Amniotic stem cell (primary cell): ENCODE measurements at regions not wholly inside any gene's neighbourhood (a gene's known extent, or its start where the extent isn't known, plus 50 kb on each side); places are given as distances from the start of the nearest gene placed in this dataset.
"Not testable (repeated sequence)": the region's sequence is repeated elsewhere in the genome, so short reads cannot be mapped to it uniquely, and the experiment has no call there.

Experiments used
- DNase-seq: peaks from one replicate; lab custom pipeline; 2025; lab: John Stamatoyannopoulos, UW

DNA sequence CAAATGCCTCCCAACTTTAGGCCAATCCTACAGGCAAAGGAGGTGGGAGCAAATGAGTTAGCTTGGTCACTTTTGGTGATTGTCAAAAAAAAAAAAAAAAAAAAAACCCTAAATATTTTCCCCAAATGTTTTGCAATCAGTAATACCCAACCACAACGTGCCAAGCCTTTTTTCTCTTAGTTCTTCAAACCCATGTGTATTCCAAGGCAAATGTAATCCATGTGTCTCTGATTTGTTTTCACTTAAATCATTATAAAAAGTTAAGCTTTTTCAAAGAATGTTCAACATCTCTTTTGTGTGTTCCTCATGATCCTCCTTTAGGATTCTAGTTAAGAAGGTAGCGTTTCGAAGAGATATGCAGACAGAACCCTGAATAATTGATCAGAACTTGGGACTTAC is 328.4 kb downstream of the PAPSS1 start:
- no peak for DNase-seq

DNA sequence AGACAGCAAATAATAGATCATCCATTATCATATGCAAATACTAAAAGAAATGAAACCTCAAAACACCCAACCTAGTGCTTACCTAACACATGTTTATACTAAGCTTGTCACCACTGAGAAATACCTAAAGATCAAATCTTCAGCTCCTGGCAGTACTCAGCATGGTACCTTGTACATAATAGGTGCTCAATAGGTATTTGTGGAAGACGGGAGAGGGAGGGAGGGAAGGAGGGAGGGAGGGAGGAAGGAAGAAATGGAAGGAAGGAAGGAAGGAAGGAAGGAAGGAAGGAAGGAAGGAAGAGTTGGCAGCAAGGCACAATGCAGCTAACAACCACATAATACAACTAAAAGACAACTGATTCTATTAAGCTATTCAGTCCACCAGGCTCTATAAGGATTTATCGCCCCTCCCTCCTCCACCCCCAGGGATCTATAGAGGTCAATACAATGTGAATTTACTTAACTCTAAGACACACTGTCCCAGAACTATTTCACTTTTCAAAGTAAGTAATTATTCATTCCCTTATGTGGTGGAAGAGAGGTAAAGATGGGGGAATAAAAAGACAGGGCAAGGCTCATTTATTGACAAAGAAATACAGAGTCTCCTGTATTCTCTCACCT is 328.9 kb downstream of the PAPSS1 start:
- DNase-seq = no peak

DNA sequence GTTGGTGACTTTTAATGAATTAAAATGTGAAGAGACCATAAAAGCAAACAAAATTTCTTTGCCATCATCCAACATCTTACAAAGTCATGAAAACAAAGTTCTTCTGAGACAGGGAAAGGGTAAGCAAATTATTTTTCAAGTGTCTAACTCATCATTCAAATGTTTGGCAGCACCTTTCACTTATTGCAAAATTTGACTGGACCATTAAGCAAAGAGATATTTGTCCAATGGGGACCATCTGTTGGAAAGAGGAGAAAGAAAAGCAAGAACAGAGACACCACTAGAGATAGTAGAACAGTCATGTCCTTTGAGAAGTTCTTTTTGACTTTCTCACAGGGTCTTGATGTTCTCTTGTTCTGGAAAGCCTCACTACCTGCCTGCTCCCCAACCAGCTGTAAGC is 330.1 kb downstream of the PAPSS1 start:
- DNase-seq = no peak

DNA sequence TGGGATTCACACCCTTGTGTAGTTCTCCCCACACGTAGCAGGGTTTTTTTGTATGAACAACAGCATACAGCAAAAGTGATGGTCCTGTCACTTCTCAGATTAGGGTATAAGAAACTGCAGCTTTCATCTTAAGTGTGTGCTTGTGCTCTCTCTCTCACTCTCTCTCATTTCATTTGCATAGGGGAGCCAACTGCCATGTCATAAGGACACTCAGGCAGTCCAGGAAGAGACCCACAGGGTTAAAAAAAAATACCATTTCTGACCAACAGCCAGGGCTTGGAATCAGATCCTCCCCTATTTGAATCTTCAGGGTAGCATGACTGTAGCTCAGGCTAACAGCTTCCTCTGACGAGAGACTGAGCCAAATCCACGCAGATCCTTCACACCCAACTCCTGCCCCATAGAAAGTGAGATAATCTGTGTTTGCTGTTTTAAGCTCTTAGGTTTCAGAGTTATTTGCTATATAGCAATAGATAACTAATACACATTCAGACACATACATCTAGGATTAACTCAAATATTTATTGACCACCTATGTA is 331.2 kb downstream of the PAPSS1 start:
- DNase-seq = no peak

DNA sequence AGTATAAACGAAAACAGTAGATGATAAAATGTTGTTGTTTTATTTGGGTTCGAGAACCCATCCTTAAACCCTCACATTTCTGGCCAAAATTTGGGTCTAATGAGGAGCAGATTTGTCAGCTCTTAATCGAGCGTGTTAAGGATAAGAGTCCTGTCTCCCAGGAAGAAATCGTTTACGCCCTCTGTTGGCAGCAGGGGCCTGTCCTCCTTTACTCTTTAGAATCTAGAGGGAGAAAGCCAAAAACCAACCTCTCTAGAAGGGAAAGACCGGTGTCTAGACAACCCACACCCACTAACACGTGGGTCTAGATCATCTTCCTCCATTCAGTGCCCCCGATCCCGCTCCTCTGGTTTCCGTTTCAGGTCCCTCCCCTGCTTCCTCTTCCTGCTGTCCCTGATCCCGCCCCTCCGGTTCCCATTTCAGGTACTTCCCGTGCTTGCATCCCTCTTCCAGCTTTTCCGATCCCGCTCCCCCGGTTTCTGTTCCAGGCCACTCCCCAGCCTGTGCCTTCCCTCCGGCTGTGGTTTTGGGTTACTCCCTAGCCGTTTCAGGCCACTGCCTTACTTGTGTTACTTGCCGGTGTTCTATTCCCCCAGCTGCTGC is 339.1 kb downstream of the PAPSS1 start:
- no peak for DNase-seq

DNA sequence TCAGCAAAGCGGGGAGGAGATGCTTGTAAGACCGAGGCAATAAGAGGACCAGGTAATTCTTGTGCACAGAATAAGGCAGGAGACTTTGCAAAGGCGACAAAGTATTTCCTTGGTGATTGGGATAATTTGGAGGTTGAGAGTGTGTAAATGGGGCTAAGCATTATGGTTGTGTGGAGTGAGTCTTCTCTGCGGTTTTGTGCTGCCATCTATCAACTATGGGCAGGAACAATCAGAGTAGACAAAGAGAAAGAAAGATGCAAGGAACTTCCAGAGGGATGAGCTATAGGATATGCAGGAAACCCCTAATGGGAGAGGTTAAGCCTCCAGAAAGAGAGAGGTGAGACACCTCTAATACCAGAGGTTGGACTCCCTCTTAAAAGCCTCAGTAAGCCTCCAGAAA is 339.8 kb downstream of the PAPSS1 start:
- no peak for DNase-seq

DNA sequence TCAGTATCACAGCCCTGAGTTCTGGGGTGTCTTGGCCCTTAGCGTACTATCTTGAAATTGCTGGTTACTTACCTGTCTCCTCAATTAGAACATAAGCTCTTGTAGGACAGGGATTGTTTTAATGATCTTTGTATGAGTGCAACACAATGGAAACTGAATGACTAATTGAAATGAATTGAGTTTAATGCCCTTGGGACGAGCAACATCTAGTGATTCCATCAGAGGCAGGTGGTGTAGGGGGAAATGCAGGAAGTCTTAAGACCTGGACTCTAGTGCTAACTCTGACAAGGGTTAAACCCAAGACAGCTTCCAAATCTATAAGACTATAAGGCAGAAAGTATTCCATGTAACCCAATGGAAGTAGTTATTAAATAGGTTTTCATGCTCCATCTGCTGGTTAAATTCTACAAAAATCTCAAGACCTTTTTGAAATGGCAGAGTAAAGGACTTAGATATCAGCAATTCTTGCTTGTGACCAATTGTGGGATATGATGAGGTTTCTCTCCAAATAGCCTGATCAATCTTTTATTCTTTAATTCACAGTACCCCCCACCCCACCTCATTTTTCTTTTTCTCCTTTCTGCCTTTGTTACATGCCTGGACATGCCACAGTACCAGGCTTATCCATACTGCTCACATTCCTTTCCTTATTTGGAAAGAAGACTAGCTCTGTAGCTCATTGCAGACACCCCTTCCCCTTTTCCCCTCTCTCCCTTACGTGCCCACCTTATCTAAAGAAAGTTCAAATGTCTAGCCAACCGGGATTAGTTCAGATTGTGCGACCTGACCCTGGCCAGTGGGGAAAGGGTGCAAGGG is 340.8 kb downstream of the PAPSS1 start:
- no peak for DNase-seq

DNA sequence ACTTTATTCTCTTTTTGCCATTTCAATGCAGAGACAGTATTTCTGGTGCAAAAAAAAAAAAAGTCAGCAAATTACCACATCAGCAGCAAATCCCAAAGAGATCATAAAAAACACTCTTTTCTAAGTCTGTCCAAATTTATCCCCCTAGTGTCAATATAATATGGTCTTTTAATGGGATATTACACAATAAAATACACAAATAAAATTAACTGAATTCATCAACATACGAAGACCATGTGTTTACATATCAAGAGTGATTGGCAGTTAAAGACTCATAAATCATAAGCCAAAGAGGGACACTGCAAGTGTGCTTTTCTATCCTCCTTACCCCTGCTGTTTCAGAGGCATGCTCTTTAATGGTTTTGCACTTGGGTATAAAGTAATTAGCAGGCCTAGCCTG is 340.2 kb upstream of the DKK2 start:
- no peak for DNase-seq

DNA sequence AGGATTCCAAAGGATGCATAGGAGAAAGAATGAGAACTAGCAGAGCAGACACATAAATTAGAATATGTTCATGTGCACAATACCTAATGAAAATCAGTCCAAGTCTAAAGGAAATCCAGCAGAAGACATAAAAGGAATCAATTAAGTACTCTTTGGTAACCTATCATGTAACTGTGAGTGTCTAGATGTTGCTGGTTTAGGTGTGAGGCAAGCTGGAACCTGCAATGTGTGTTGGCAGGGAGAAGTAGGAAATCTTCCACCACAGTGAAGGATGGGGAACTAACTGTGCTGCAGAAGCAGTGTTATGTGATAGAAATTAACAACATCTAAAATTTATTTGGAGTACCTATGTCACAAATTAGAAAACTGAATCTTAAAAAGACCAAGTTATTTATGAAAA is 330.8 kb upstream of the DKK2 start:
- DNase-seq = no peak

DNA sequence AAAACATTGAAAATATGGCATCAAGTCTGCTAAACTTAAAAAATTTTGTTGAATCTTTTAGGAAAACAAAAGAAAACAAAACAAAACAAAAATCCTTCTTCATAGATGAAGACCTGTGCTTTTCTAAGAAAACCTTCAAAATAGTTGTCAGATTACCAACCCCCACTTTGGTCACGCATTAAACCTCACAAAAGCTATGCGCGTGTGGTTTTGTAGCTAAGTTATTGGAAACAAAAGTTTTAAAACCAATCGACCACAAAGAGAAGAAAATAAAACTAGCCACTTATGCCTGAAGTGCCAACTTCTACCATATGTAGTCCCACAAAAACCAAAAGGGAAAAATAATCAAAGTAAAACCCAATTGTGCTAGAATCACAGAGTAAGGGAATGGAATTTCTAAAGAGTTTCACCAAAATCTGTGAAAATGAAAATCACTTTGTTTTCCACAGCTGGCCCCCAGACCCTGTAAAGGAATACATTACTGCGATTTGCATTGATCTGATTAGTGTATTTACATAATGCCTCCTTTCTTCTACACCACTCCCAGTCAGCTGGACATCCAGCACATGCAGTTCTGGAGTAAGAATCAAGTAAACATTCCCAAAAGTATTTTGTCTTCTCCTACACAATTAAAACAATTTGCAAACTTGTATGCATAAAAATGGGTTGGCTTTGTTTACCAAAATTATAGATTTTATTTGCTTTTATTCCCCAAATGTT is 330.1 kb upstream of the DKK2 start:
- no peak for DNase-seq

DNA sequence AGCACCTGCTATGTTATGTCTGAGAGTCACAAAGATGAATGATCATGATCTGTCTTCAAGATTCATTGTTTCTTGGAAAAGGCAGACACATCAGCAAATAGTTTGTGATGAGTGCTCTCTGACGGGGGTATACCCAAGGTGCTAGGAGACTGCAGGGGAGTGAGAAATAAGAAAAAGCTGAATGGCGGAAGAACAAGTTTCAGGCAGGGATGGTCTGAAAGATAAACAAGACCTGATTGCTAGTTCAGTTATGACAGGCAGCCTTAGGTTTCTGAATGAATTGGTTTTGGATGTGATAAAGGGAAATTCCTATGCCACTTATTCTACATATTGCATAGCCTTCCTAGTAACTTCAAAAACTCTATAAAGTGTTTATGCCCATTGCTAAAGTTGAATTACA is 327.0 kb upstream of the DKK2 start:
- DNase-seq = no peak

DNA sequence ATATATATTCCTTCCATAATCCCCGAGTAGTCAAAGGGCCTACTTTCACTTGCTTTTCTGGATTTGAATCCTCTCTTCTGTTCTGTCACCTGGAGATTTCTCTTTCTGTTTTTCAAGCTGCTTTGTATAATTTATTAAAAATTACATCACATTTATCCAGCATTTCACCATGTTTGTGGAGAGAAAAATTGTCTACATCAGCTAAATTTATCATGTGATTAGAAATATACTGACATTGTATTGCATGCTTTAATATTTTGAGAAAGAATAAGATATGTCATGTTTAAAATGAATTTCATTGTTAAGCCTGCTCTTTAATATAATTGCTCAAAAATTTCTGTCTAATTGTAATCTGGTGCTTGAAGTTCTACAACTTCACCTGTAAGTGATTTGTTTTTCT is 323.1 kb upstream of the DKK2 start:
- DNase-seq = no peak

DNA sequence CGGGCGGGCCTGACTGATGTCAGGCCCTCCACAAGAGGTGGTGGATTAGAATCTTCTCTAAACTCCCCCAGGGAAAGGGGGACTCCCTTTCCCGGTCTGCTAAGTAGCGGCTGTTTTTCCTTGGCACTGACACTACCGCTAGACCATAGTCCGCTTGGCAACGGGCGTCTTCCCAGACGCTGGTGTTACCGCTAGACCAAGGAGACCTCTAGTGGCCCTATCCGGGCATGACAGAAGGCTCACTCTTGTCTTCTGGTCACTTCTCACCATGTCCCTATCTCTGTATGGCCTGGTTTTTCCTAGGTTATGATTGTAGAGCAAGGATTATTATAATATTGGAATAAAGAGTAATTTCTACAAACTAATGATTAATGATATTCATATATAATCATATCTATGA is 318.2 kb upstream of the DKK2 start:
- not testable (repeated sequence) for DNase-seq

DNA sequence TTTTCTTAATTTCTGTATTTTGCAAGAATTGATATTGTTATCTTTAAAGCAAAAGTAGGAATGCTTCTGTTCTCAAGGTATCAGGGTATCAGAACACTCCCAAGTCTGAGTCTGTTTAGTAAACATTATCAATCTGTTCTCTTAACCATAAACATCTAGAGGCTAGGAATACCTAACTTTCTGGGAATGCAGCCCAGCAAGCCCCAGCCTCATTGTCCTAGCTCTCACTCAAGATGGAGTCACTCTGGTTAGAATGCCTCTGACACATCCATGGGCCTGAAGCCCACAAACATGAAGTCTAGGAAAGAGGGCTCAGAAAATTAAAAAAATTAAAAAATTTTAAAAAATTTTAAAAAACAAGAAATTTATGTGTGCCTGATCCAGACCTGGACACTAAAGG is 315.1 kb upstream of the DKK2 start:
- no peak for DNase-seq

DNA sequence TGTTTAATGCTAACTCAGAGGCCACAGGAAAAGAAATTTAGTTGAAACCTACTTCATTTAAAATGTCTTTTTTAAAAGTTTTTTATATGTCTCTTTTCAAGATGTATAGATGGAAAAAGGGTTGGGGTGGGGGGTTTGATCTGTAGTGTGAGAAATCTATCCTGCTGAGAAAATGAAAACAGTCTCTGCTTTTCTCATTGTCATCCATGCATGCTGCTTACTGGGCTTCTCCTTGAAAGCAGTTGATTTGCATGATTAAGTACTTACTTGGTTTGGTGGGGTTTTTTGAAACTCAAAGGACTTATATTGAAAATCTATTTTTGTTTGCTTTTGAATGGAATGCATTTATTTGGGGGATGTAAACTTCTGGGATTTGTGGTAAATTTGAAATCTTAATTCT is 313.6 kb upstream of the DKK2 start:
- DNase-seq = no peak

DNA sequence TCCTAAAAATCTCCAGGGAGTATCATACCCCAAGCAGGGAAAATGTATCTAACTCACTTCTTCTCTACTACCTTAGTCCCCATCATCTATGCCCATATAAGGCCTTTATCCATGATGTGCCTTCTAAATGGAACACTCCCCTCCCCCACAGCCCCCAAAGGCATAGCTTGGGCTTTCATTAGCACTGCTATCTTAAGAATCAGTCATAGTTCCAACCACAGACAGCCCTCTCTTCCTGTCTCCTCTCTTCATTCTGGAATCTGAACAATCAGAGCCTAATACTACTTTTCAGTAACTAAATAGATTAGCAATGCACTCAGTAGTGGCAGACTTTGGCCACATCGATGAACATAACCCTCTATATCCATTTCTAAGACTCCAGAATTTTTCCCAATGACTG is 313.2 kb upstream of the DKK2 start:
- no peak for DNase-seq

DNA sequence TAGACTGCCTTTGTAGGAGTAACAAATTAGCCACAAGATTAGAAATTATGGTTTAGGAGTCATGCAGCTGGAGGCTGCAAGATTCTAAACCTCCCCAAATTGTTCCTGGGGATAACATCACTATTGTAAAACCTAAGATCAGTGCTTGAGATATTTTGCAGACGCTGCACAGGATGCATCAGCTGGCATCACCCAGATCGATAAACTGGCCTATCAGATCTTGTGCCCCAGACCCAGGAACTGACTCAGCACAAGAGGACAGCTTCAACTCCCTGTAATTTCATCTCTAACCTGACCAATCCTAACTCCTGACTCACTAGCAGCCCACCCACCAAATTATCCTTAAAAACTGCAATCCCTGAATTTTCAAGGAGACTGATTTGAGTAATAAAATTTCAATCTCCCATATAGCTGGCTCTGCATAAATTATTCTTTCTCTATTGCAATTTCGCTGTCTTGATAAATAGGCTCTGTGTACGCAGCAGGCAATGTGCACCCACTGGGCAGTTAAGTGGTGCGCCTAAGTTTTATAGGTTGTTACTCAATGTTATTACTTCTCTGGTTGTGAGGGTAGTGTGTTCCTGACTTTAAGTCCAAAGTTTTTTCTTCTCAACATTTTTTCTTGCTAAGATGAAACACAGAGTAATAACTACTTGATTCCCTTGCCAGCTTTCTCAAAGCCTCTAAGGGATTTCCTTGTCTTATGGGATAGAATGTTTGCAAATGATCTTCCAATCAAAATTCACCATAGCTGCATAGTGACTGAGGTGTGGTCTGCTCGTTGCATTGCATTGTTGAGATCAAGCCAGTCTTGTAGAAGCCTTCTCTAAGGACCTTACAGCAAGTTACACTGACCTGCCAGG is 312.3 kb upstream of the DKK2 start:
- no peak for DNase-seq

DNA sequence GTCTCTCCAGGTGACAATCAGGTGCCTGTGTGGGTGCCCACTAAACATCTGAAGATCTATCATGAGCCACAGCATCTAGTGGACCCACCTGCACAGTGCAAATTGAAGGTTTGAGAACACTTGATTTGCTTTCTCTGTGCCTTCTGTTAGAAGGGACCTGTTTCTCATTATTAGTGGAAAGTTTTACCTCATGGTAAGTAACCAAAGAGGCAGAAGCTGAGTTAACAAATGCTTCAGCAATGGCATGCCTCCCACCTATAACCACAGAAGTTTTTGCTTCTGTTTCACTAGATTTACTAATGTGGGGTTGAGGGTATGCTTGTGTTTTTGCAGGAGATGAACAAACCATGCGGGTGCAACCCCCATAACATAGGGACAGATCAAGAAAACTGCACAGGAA is 297.4 kb upstream of the DKK2 start:
- no peak for DNase-seq

DNA sequence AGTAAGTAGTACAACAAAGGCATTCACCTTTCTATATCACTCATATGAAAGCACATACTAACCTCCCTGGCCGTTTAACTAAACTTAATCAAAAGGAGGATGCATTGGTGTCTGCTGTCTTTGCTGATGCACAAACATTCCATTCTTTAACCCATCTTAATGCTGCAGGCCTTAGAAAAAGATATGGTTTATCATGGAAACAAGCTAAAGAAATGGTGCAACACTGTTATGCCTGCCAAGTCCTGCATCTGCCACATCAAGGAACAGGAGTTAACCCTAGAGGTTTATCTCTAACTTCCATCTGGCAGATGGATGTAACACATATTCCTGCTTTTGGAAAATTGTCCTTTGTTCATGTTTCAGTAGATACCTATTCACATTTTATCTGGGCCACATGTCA is 296.5 kb upstream of the DKK2 start:
- DNase-seq = not testable (repeated sequence)

DNA sequence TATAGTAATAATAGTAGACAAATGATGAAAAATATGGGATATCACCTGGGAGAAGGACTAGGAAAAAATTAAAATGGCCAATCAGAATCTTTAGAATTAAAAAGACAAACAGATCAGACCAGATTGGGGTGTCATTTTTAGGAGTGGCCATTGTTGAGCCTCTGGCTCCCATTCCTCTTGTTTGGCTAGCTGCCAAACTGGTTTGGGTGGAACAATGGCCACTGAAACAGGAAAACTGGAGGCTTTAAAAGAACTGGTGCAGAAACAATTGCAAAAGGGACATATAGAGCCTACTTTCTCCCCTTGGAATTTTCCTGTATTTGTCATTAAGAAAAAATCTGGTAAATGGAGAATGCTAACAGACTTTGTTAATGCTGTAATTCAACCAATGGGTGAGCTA is 294.8 kb upstream of the DKK2 start:
- no peak for DNase-seq

DNA sequence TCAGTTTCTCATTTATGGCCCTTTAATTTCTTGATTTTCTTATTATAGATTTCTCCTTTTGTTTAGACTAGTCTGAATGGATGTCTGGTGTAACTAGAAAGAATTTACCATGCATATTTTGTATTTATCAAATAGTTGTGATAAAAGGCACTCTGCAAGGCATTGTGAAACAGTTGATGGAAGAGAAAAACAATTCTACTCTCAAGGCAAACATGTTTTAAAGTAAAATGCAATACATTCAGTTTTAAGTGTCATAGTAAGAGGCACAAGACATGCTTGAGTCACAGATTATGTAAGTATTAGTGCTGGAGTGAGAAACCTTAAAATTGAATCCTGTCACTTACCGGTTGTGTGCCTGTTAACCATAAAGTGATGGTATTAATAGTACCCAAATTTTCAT is 283.3 kb upstream of the DKK2 start:
- no peak for DNase-seq

DNA sequence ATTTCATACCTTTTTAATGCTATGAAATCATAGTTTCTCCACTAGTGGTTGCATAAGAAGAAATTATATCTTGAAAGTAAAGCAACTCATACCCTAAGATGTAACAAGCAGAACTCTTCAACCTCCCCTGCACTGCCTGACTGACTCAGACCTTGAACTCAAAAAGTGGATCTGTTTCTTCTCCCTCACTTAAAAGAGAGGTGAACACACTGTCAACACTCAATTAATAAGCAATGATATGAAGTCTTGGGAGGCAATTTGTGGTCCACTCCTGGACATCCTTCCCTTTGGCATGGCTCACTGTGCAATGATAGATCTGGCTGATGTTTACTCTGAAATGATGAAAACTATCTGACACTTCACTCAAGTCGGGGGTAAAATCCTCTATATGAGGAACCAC is 282.0 kb upstream of the DKK2 start:
- DNase-seq = no peak
